ENCODE measurements at regions not wholly inside any gene's neighbourhood (a gene's known extent, or its start where the extent isn't known, plus 50 kb on each side); places are given as distances from the start of the nearest gene placed in this dataset.

DNA sequence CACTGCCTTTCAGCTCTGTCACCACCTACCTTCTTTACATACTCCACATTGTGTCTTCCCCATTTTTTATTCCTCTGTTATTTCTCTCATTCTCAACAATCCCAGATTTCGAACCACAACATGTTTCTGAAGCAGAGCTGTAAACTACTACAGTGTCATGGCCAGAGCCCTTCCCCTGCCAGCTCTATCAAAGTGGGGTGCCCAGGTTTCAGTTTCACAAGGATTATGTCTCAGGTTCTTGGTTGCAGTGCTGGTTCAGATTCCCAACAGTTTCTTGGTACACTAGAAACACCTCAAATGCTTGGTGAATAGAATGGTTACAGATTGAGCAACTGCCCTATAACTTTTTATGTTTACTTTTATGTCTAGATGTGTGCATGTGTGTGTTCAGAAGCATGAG, 172.7 kb upstream of the MTNR1B start:
- POLR2A ChIA-PET = no interaction called here
- CTCF ChIA-PET = no interaction called here
- DNase-seq (ENCODE audit: extremely low spot score) = no peak
- TF ChIP-seq L3MBTL2 (conservative IDR thresholded peaks at IDR 0.05) = no peak
- no peak for TF ChIP-seq NFRKB (IDR thresholded peaks at IDR 0.05)
- TF ChIP-seq FOXA1 (IDR thresholded peaks at IDR 0.05) = no peak
- TF ChIP-seq SUZ12 (IDR thresholded peaks at IDR 0.05) = no peak
- TF ChIP-seq FOXM1 (IDR thresholded peaks at IDR 0.05; ENCODE audit: borderline replicate concordance) = no peak
- no peak for TF ChIP-seq ELF4 (IDR thresholded peaks at IDR 0.05)
- no peak for TF ChIP-seq FOXK2 (IDR thresholded peaks at IDR 0.05)
- no peak for TF ChIP-seq CTBP1 (IDR thresholded peaks at IDR 0.05; ENCODE audit: borderline replicate concordance)
- TF ChIP-seq ZNF384 (IDR thresholded peaks at IDR 0.05) = no peak
- TF ChIP-seq ARNT (IDR thresholded peaks at IDR 0.05) = no peak
- no peak for TF ChIP-seq TARDBP (IDR thresholded peaks at IDR 0.05)
- TF ChIP-seq SP1 (IDR thresholded peaks at IDR 0.05) = no peak
- TF ChIP-seq BHLHE40 (IDR thresholded peaks at IDR 0.05; ENCODE audit: borderline replicate concordance) = no peak

DNA sequence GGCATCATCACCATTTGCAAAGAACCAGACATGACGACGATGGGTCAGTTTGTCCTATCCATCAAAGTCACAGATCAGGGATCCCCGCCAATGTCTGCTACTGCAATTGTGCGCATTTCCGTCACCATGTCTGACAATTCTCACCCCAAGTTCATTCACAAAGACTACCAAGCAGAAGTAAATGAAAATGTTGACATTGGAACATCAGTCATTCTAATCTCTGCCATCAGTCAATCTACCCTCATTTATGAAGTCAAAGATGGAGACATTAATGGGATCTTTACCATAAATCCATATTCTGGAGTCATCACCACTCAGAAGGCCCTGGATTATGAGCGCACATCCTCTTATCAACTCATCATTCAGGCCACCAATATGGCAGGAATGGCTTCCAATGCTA, 171.6 kb upstream of the MTNR1B start:
- DNase-seq (ENCODE audit: extremely low spot score) = no peak
- ChIA-PET CTCF (no interaction called here), POLR2A (no interaction called here)
- no peak for TF ChIP-seq L3MBTL2 (conservative IDR thresholded peaks at IDR 0.05)
- TF ChIP-seq ARNT (IDR thresholded peaks at IDR 0.05) = no peak
- no peak for TF ChIP-seq ELF4 (IDR thresholded peaks at IDR 0.05)
- TF ChIP-seq BHLHE40 (IDR thresholded peaks at IDR 0.05; ENCODE audit: borderline replicate concordance) = no peak
- TF ChIP-seq, protein P1, sequence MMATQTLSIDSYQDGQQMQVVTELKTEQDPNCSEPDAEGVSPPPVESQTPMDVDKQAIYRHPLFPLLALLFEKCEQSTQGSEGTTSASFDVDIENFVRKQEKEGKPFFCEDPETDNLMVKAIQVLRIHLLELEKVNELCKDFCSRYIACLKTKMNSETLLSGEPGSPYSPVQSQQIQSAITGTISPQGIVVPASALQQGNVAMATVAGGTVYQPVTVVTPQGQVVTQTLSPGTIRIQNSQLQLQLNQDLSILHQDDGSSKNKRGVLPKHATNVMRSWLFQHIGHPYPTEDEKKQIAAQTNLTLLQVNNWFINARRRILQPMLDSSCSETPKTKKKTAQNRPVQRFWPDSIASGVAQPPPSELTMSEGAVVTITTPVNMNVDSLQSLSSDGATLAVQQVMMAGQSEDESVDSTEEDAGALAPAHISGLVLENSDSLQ (IDR thresholded peaks at IDR 0.05) = no peak
- no peak for TF ChIP-seq TARDBP (IDR thresholded peaks at IDR 0.05)
- no peak for TF ChIP-seq FOXM1 (IDR thresholded peaks at IDR 0.05; ENCODE audit: borderline replicate concordance)
- no peak for TF ChIP-seq SP1 (IDR thresholded peaks at IDR 0.05)
- no peak for TF ChIP-seq CTBP1 (IDR thresholded peaks at IDR 0.05; ENCODE audit: borderline replicate concordance)
- no peak for TF ChIP-seq NFRKB (IDR thresholded peaks at IDR 0.05)
- TF ChIP-seq FOXK2 (IDR thresholded peaks at IDR 0.05) = no peak
- no peak for TF ChIP-seq ZNF384 (IDR thresholded peaks at IDR 0.05)
- no peak for TF ChIP-seq FOXA1 (IDR thresholded peaks at IDR 0.05)

DNA sequence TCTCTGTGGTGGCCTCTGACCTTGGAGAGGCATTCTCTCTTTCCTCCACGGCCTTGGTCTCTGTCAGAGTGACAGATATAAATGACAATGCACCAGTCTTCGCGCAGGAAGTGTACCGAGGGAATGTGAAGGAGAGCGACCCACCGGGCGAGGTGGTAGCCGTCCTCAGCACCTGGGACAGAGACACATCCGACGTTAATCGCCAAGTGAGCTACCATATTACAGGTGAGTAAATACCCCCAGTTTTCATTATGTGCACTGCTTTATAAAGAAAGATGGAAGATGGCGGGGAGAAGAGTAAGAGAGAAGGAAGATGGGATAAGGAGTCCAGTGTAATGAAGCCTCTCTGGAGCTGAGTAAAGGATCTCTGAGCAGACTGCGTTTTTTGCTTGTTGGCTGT, 167.8 kb upstream of the MTNR1B start:
- CTCF ChIA-PET = no interaction called here
- DNase-seq (ENCODE audit: extremely low spot score) = no peak
- POLR2A ChIA-PET = no interaction called here
- no peak for TF ChIP-seq ELF4 (IDR thresholded peaks at IDR 0.05)
- TF ChIP-seq CTBP1 (IDR thresholded peaks at IDR 0.05; ENCODE audit: borderline replicate concordance) = no peak
- no peak for TF ChIP-seq ARNT (IDR thresholded peaks at IDR 0.05)

DNA sequence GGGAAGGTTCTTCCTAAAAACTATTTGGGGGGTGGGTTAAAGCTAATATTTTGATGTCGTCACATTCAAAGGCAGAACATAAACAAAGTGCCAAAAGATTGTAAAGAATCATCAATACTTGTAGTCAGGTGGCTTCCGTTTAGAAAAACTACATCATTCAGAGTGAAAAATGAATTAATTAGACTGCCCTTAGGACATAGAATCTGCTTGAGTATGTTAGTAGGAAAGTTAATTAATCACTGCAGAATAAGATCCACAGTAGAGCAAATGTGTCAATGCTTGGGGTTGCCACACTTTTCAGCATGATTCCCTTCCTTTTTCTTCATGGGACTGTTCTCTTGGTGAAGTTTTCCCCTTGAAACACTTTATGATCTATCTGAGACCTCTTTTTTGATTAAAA, 166.8 kb upstream of the MTNR1B start:
- TF ChIP-seq LEF1 (IDR thresholded peaks at IDR 0.05; ENCODE audit: borderline replicate concordance) (no peak), ELF4 (IDR thresholded peaks at IDR 0.05) (no peak), FOXM1 (IDR thresholded peaks at IDR 0.05; ENCODE audit: borderline replicate concordance) (no peak), L3MBTL2 (conservative IDR thresholded peaks at IDR 0.05) (no peak), SUZ12 (IDR thresholded peaks at IDR 0.05) (no peak), FOXK2 (IDR thresholded peaks at IDR 0.05) (no peak), BHLHE40 (IDR thresholded peaks at IDR 0.05; ENCODE audit: borderline replicate concordance) (no peak)
- DNase-seq (ENCODE audit: extremely low spot score) = no peak
- POLR2A ChIA-PET = no interaction called here
- CTCF ChIA-PET = no interaction called here

DNA sequence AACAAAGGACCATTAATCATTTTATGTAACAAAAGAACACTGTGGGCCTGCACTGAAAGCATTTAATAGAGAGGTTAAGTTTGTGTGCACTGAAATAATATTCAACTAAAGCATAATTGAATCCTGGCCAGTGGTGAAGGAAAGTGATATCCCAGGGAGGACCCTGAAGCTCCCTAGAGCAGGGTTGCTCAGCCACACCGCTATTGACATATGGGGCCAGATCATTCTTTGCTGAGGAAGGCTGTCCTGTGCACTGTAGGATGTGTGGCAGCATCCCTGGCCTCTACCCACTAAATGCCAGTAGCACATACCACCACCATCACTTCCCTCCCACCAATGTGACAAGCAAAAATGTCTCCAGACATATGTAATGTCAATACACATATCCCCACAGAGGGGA, 166.1 kb upstream of the MTNR1B start:
- POLR2A ChIA-PET = no interaction called here
- CTCF ChIA-PET = no interaction called here
- no peak for TF ChIP-seq HDGF (IDR thresholded peaks at IDR 0.05; ENCODE audit: borderline replicate concordance)
- TF ChIP-seq FOXM1 (IDR thresholded peaks at IDR 0.05; ENCODE audit: borderline replicate concordance) = no peak
- TF ChIP-seq LEF1 (IDR thresholded peaks at IDR 0.05; ENCODE audit: borderline replicate concordance) = no peak
- TF ChIP-seq SUZ12 (IDR thresholded peaks at IDR 0.05) = no peak
- no peak for TF ChIP-seq NFRKB (IDR thresholded peaks at IDR 0.05)
- no peak for TF ChIP-seq CTBP1 (IDR thresholded peaks at IDR 0.05; ENCODE audit: borderline replicate concordance)
- no peak for TF ChIP-seq ELF4 (IDR thresholded peaks at IDR 0.05)
- TF ChIP-seq BHLHE40 (IDR thresholded peaks at IDR 0.05; ENCODE audit: borderline replicate concordance) = no peak
- TF ChIP-seq ZNF384 (IDR thresholded peaks at IDR 0.05) = no peak
- TF ChIP-seq, protein P1 (IDR thresholded peaks at IDR 0.05) = no peak; the same call in 1 of the 2 replicates
- no peak for TF ChIP-seq FOXK2 (IDR thresholded peaks at IDR 0.05)
- no peak for TF ChIP-seq FOXA1 (IDR thresholded peaks at IDR 0.05)
- DNase-seq (ENCODE audit: extremely low spot score) = no peak

DNA sequence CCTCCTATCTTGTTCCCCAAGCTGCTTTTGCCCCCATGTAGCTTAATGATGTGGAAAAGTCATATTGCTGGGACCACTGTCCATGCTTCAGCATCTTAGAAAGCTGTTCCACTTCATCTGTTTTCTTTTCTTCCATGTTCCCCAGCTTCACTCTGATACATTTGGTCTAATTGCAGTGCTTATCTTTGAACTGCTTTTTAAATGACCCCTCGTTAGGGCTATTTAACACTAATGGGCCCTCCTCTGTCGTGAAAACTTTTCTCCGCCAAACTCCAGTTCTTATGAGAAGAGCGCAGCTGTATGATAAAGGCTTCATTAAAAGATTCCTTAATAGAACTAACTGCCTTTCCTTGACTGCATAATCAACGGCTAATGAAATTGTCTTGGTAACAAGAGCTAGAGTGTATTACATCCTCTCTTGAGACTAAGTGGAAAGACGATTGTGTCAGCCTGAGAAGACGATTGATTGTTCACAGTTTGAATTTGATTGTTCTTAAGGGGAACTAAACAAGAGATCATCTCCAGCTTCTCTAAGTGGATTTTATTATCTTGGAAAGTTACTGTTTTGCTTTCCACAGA, 165.0 kb upstream of the MTNR1B start:
- no peak for DNase-seq (ENCODE audit: extremely low spot score)
- TF ChIP-seq, protein P1 (IDR thresholded peaks at IDR 0.05) = peak; percentile 49
- TF ChIP-seq SUZ12 (IDR thresholded peaks at IDR 0.05) = no peak
- ChIA-PET POLR2A (no interaction called here), CTCF (no interaction called here)

DNA sequence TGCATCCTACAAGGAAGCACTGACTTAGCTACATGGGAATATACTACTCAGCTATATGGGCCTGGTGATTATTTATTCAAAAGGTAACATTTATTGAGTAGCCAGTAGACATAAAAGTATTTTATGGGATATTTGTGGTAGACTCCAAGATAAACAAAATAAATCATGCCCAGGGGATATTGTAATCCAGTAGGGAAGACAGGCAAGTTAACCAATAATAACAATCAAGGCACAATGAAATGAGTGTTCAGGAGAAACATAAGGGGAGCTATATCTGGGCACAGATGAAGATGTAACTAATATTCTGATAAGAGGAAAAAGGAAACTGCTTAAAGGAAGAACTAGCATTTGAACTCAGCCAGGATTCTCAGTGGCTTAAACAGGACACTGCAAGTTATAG, 161.4 kb upstream of the MTNR1B start:
- TF ChIP-seq CTBP1 (IDR thresholded peaks at IDR 0.05; ENCODE audit: borderline replicate concordance) = peak; percentile 44; the same call in 1 of the 2 replicates
- no peak for TF ChIP-seq FOXM1 (IDR thresholded peaks at IDR 0.05; ENCODE audit: borderline replicate concordance)
- TF ChIP-seq, protein P1 (IDR thresholded peaks at IDR 0.05) = peak; percentile 91
- DNase-seq (ENCODE audit: extremely low spot score) = no peak
- CTCF ChIA-PET = no interaction called here
- POLR2A ChIA-PET = no interaction called here

Data from HEK293T (cell line).